ENCODE measurements at regions not wholly inside any gene's neighbourhood (a gene's known extent, or its start where the extent isn't known, plus 50 kb on each side); places are given as distances from the start of the nearest gene placed in this dataset.
"Not testable (repeated sequence)": the region's sequence is repeated elsewhere in the genome, so short reads cannot be mapped to it uniquely, and the experiment has no call there.

DNA sequence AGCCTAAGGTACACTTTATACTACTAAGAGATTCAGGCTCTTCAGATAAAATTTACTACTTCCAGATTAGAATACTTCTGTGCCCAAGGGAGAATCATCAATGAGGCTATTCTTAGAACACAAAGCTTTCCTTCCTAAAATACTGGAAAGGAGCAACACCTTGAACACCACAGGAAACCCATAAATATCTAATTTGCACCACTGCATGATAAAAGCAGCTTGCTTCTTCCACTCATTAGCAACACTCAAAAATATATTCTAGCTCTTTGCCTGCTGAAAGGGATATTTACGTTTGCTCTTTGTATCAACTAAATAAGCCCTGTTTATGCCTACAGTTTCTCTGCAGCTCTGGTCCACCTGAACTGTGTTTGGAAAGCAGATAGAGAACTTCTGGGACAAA, 284.3 kb downstream of the RWDD3 start:
- DNase-seq (ENCODE audit: low read depth): no peak
- TF ChIP-seq, protein P1, sequence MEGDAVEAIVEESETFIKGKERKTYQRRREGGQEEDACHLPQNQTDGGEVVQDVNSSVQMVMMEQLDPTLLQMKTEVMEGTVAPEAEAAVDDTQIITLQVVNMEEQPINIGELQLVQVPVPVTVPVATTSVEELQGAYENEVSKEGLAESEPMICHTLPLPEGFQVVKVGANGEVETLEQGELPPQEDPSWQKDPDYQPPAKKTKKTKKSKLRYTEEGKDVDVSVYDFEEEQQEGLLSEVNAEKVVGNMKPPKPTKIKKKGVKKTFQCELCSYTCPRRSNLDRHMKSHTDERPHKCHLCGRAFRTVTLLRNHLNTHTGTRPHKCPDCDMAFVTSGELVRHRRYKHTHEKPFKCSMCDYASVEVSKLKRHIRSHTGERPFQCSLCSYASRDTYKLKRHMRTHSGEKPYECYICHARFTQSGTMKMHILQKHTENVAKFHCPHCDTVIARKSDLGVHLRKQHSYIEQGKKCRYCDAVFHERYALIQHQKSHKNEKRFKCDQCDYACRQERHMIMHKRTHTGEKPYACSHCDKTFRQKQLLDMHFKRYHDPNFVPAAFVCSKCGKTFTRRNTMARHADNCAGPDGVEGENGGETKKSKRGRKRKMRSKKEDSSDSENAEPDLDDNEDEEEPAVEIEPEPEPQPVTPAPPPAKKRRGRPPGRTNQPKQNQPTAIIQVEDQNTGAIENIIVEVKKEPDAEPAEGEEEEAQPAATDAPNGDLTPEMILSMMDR (IDR thresholded peaks at IDR 0.05; ENCODE audit: low read length, missing control alignments): no peak
- H3K4me3 ChIP-seq (replicated peaks; ENCODE audit: low read depth, low read length): no peak overlapping the region

DNA sequence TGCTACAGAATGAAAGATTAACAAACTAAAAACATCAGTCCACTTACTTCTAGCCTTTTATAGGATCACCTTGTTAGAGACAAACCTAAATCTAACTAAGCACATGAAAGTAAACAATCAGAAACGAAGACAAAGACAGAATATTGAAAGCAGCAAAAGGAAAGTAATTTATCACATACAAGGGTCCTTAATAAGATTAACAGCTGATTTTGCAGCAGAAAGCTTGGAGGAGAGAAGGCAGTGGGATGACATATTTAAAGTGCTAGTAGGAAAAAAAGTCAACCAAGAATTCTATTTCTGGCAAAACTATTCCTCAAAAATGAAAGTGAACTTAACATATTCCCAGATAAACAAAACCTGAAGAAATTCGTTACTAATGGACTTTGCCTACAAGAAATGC, 286.4 kb downstream of the RWDD3 start:
- no peak for DNase-seq (ENCODE audit: low read depth)
- TF ChIP-seq, protein P1 (IDR thresholded peaks at IDR 0.05; ENCODE audit: low read length, missing control alignments): no peak
- no peak overlapping the region for H3K4me3 ChIP-seq (replicated peaks; ENCODE audit: low read depth, low read length)

- TF ChIP-seq, protein P1 (IDR thresholded peaks at IDR 0.05; ENCODE audit: low read length, missing control alignments): no peak
- no peak for DNase-seq (ENCODE audit: low read depth)
- no peak overlapping the region for H3K4me3 ChIP-seq (replicated peaks; ENCODE audit: low read depth, low read length)
Observed at GRCh38 chr1:95532335-95532734, 298.3 kb downstream of the RWDD3 start.

GRCh38 chr1:95534985-95535384, 301.0 kb downstream of the RWDD3 start:
- no peak overlapping the region for H3K4me3 ChIP-seq (replicated peaks; ENCODE audit: low read depth, low read length)
- TF ChIP-seq, protein P1 (IDR thresholded peaks at IDR 0.05; ENCODE audit: low read length, missing control alignments): no peak
- no peak for DNase-seq (ENCODE audit: low read depth)

DNA sequence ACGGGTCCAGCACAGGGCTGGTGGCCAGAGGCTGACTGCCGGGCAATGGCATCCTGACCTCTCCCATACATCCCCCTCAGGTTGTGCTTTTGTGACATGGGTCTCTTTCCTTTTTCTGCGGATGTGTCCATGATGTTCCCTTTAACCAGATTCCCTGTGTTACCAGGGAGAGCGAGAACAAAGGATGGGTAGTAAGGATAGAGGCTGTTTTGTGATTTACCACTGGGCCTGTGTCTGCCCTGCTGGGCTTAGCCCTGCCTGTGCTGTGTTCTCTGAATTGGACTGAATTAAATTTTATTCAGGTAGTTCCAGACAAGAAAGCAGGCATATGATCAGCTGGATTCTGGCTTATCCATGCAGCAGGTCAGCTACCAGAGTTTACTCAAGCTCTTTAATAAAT, 301.6 kb downstream of the RWDD3 start:
- H3K4me3 ChIP-seq (replicated peaks; ENCODE audit: low read depth, low read length): no peak overlapping the region
- no peak for DNase-seq (ENCODE audit: low read depth)
- TF ChIP-seq, protein P1 (IDR thresholded peaks at IDR 0.05; ENCODE audit: low read length, missing control alignments): no peak

- H3K4me3 ChIP-seq (replicated peaks; ENCODE audit: low read depth, low read length): no peak overlapping the region
- TF ChIP-seq, protein P1 (IDR thresholded peaks at IDR 0.05; ENCODE audit: low read length, missing control alignments): no peak
- DNase-seq (ENCODE audit: low read depth): no peak
Observed at GRCh38 chr1:95536501-95536900, 302.5 kb downstream of the RWDD3 start.

DNA sequence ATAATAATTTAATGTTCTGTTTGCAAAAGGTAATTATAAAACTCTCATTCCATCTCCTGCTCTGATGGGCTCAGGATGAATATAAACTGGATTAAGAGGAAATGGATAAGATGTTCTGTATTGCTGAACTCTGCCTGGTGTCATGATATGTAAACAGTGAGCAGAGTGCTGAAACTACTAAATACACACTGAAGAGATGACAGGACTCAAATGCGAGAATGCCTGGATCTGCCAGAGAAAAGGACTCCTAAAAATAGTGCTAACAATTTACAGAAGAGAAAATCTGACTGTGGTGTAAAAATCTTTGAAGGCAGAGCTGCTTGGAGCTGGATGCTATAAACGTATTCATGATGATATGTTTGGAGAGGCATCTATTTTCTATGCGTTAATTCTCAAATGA, 303.2 kb downstream of the RWDD3 start:
- TF ChIP-seq, protein P1 (IDR thresholded peaks at IDR 0.05; ENCODE audit: low read length, missing control alignments): no peak
- no peak overlapping the region for H3K4me3 ChIP-seq (replicated peaks; ENCODE audit: low read depth, low read length)
- DNase-seq (ENCODE audit: low read depth): no peak

- not testable (repeated sequence) for H3K4me3 ChIP-seq (replicated peaks; ENCODE audit: low read depth, low read length); DNase-seq (ENCODE audit: low read depth)
Observed at GRCh38 chr1:95538242-95538641, 304.2 kb downstream of the RWDD3 start.
